ENCODE measurements at regions not wholly inside any gene's neighbourhood (a gene's known extent, or its start where the extent isn't known, plus 50 kb on each side); places are given as distances from the start of the nearest gene placed in this dataset.

GRCh38 chr2:221161186-221161585 is 410.9 kb downstream of the EPHA4 start:
- no peak for TF ChIP-seq POLR2A (IDR thresholded peaks at IDR 0.05)
- no peak for TF ChIP-seq CTCF (IDR thresholded peaks at IDR 0.05)
- no peak overlapping the region for H3K4me3 ChIP-seq
- H3K27ac ChIP-seq = no peak overlapping the region
- WGBS, 4 donors = 88 to 96% (median 90%) methylated on average over 1 of the region's 1 CpG
- H3K9me3 ChIP-seq (replicated peaks in 1 of 3) = no peaks in the 10 kb centered on the region
- H3K27me3 ChIP-seq = no peaks in the 10 kb centered on the region
- no peaks in the 10 kb centered on the region for H3K36me3 ChIP-seq (replicated peaks in 1 of 2)
- intact Hi-C loops (cut with DNase I) = no loop called here
- H3K4me1 ChIP-seq (replicated peaks in 1 of 2) = no peaks in the 10 kb centered on the region
- no peak for DNase-seq

- H3K4me1 ChIP-seq (replicated peaks in 1 of 2) = no peaks in the 10 kb centered on the region
- no peaks in the 10 kb centered on the region for H3K9me3 ChIP-seq (replicated peaks in 1 of 3)
- no peak overlapping the region for H3K27ac ChIP-seq
- 69 to 79% (median 73%) methylated on average over 7 of the region's 7 CpGs for WGBS, 4 donors
- intact Hi-C loops (cut with DNase I) = no loop called here
- TF ChIP-seq CTCF (IDR thresholded peaks at IDR 0.05) (no peak), POLR2A (IDR thresholded peaks at IDR 0.05) (no peak)
- no peak for DNase-seq
- H3K4me3 ChIP-seq = no peak overlapping the region
- no peaks in the 10 kb centered on the region for H3K36me3 ChIP-seq (replicated peaks in 1 of 2)
- H3K27me3 ChIP-seq = no peaks in the 10 kb centered on the region
Observed at GRCh38 chr2:221166292-221166691, 405.8 kb downstream of the EPHA4 start.

GRCh38 chr2:221167561-221167960 is 404.5 kb downstream of the EPHA4 start:
- intact Hi-C loops (cut with DNase I) = no loop called here
- DNase-seq = no peak
- TF ChIP-seq POLR2A (IDR thresholded peaks at IDR 0.05) (no peak), CTCF (IDR thresholded peaks at IDR 0.05) (no peak)
- no peak overlapping the region for H3K27ac ChIP-seq
- no peaks in the 10 kb centered on the region for H3K36me3 ChIP-seq (replicated peaks in 1 of 2)
- no peaks in the 10 kb centered on the region for H3K9me3 ChIP-seq (replicated peaks in 1 of 3)
- H3K4me1 ChIP-seq (replicated peaks in 1 of 2) = no peaks in the 10 kb centered on the region
- no peak overlapping the region for H3K4me3 ChIP-seq
- H3K27me3 ChIP-seq = no peaks in the 10 kb centered on the region

DNA sequence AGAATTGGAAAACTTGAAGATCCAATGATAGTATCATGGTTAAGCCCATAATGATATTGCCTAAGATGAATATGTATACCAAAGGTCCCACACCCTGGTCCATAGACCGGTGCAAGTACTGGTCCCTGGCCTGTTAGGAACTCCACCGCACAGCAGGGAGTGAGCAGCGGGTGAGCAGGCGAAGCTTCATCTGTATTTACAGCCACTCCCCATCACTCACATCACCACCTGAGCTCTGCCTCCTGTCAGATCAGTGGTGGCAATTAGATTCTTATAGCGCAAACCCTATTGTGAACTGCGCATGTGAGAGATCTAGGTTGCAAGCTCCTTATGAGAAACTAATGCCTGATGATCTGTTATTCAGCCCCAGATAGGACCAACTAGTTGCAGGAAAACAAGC is 402.4 kb downstream of the EPHA4 start:
- no peak for DNase-seq
- H3K36me3 ChIP-seq (replicated peaks in 1 of 2) = no peaks in the 10 kb centered on the region
- WGBS, 4 donors = 87 to 97% (median 94%) methylated on average over 6 of the region's 6 CpGs
- no peak overlapping the region for H3K27ac ChIP-seq
- H3K27me3 ChIP-seq = no peaks in the 10 kb centered on the region
- TF ChIP-seq CTCF (IDR thresholded peaks at IDR 0.05) (no peak), POLR2A (IDR thresholded peaks at IDR 0.05) (no peak)
- intact Hi-C loops (cut with DNase I) = no loop called here
- no peak overlapping the region for H3K4me3 ChIP-seq
- H3K4me1 ChIP-seq (replicated peaks in 1 of 2) = no peaks in the 10 kb centered on the region
- H3K9me3 ChIP-seq (replicated peaks in 1 of 3) = no peaks in the 10 kb centered on the region
